Activated CD4-positive, alpha-beta T cell treated with anti-CD3 and anti-CD28 coated beads, Interleukin-2, amount 10 ng/mL, durations not matched to agents 7 days and 5 days (primary cell): ENCODE measurements at regions not wholly inside any gene's neighbourhood (a gene's known extent, or its start where the extent isn't known, plus 50 kb on each side); places are given as distances from the start of the nearest gene placed in this dataset.
"Not testable (repeated sequence)": the region's sequence is repeated elsewhere in the genome, so short reads cannot be mapped to it uniquely, and the experiment has no call there.

Source experiments
- CTCF ChIA-PET: fragments of 350-600 bp; sonication (Branson Sonifier 250); formaldehyde crosslinking; loops from one replicate; lab custom pipeline; 2021; ENCODE audit warnings: antibody characterized with exemption; lab: Charles Lee
- POLR2A ChIA-PET: fragments of 350-600 bp; sonication (Branson Sonifier 250); formaldehyde crosslinking; loops from one replicate; lab custom pipeline; 2021; ENCODE audit warnings: antibody characterized with exemption; lab: Charles Lee
- DNase-seq: peaks from one replicate; pipeline ENCODE4 v3.0.0-alpha.2; 2020
- H3K27ac Mint-ChIP-seq: one replicate; pipeline ENCODE4 v1.8.0; 2021; ENCODE audit warnings: mild to moderate bottlenecking, moderate library complexity, mixed read lengths
- H3K27me3 Mint-ChIP-seq: one replicate; pipeline ENCODE4 v1.8.0; 2021; ENCODE audit warnings: mixed read lengths
- H3K36me3 Mint-ChIP-seq: one replicate; pipeline ENCODE4 v1.8.0; 2021; ENCODE audit warnings: low read depth, mixed read lengths
- H3K4me1 Mint-ChIP-seq: one replicate; pipeline ENCODE4 v1.8.0; 2021; ENCODE audit warnings: mixed read lengths
- H3K4me3 Mint-ChIP-seq: one replicate; pipeline ENCODE4 v1.8.0; 2021; ENCODE audit warnings: mild to moderate bottlenecking, moderate library complexity, mixed read lengths
- H3K9me3 Mint-ChIP-seq: one replicate; pipeline ENCODE4 v1.8.0; 2021; ENCODE audit warnings: mixed read lengths

DNA sequence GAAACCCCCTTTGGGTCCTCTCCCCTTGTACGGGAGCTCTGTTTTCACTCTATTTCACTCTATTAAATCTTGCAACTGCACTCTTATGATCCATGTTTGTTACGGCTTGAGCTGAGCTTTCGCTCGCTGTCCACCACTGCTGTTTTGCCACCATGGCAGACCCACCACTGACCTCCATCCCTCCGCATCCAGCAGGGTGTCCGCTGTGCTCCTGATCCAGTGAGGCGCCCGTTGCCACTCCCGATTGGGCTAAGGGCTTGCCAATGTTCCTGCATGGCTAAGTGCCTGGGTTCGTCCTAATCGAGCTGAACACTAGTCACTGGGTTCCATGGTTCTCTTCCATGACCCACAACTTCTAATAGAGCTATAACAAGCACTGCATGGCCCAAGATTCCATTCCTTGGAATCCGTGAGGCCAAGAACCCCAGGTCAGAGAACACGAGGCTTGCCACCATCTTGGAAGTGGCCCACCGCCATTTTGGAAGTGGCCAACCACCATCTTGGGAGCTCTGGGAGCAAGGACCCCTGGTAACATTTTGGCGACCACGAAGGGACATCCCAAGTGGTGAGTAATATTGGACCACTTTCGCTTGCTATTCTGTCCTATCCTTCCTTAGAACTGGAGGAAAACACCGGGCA is 197.9 kb downstream of the PYDC2 start:
- H3K4me1 Mint-ChIP-seq, H3K4me3 Mint-ChIP-seq, DNase-seq, H3K9me3 Mint-ChIP-seq, CTCF ChIA-PET, H3K36me3 Mint-ChIP-seq, POLR2A ChIA-PET, H3K27ac Mint-ChIP-seq, H3K27me3 Mint-ChIP-seq: not testable (repeated sequence)

DNA sequence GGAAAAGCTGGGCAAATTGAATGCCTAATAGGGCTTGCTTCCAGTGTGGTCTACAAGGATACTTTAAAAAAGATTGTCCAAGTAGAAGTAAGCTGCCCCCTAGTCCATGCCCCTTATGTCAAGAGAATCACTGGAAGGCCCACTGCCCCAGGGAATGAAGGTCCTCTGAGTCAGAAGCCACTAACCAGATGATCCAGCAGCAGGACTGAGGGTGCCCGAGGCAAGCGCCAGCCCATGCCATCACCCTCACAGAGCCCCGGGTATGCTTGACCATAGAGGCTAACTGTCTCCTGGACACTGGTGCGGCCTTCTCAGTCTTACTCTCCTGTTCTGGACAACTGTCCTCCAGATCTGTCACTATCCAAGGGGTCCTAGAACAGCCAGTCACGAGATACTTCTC is 201.2 kb downstream of the PYDC2 start:
- CTCF ChIA-PET, H3K27ac Mint-ChIP-seq: not testable (repeated sequence)

DNA sequence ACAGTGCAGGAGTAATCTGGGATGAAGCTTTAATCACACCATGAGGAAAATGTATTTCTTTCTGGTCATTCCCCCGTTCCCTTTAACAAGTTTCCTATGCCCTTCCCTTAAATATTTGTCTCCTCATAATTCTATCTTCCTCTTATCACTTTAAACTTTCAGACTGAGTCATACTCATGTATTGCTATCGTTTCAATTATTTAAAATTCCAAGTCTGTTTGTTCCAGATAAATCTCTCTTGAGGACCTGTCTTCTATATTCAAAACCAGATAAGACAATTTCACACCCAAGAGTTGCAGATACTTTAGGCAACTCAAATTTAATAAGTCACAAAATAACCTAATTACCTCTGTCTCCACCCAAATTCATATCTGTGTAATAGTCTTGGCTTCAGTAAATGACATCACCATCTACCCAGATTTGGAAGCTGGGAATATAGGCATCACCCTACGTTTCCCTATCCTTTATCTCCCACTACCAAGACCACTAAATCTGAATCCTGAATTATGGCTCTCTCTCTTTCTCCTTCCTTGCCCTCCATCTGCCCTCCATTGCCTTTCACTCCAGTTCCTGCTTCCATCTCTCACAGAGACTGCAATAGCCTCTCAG is 220.1 kb downstream of the PYDC2 start:
- Mint-ChIP-seq H3K27me3 (no peaks in the 10 kb centered on the region), H3K36me3 (no peaks in the 10 kb centered on the region), H3K4me3 (no peak overlapping the region), H3K4me1 (no peaks in the 10 kb centered on the region), H3K27ac (no peak overlapping the region), H3K9me3 (no peaks in the 10 kb centered on the region)
- ChIA-PET CTCF (no interaction called here), POLR2A (no interaction called here)
- DNase-seq: no peak

More for the DNA sequence above, 201.2 kb downstream of the PYDC2 start:
- H3K4me1 Mint-ChIP-seq, POLR2A ChIA-PET, DNase-seq, H3K4me3 Mint-ChIP-seq, H3K36me3 Mint-ChIP-seq, H3K27me3 Mint-ChIP-seq, H3K9me3 Mint-ChIP-seq: not testable (repeated sequence)

- POLR2A ChIA-PET: no interaction called here
- Mint-ChIP-seq H3K27ac (no peak overlapping the region), H3K4me3 (no peak overlapping the region)
Measured at GRCh38 chr3:191682961-191683360, 222.0 kb downstream of the PYDC2 start.

GRCh38 chr3:191686626-191687025 is 225.7 kb downstream of the PYDC2 start:
- no peaks in the 10 kb centered on the region for H3K9me3 Mint-ChIP-seq
- H3K4me1 Mint-ChIP-seq: no peaks in the 10 kb centered on the region
- H3K27ac Mint-ChIP-seq: no peak overlapping the region
- H3K36me3 Mint-ChIP-seq: no peaks in the 10 kb centered on the region
- ChIA-PET CTCF (no interaction called here), POLR2A (no interaction called here)
- H3K27me3 Mint-ChIP-seq: no peaks in the 10 kb centered on the region
- DNase-seq: no peak
- no peak overlapping the region for H3K4me3 Mint-ChIP-seq

More at GRCh38 chr3:191682961-191683360, 222.0 kb downstream of the PYDC2 start:
- Mint-ChIP-seq H3K27me3 (no peaks in the 10 kb centered on the region), H3K4me1 (no peaks in the 10 kb centered on the region), H3K9me3 (no peaks in the 10 kb centered on the region), H3K36me3 (no peaks in the 10 kb centered on the region)
- CTCF ChIA-PET: no interaction called here
- DNase-seq: no peak

- ChIA-PET CTCF (no interaction called here), POLR2A (no interaction called here)
- Mint-ChIP-seq H3K9me3 (no peaks in the 10 kb centered on the region), H3K4me3 (no peak overlapping the region), H3K27ac (no peak overlapping the region), H3K27me3 (no peaks in the 10 kb centered on the region), H3K4me1 (no peaks in the 10 kb centered on the region), H3K36me3 (no peaks in the 10 kb centered on the region)
- no peak for DNase-seq
Measured at GRCh38 chr3:191688756-191689433, 227.9 kb downstream of the PYDC2 start.

- H3K27me3 Mint-ChIP-seq, POLR2A ChIA-PET, H3K27ac Mint-ChIP-seq, H3K4me1 Mint-ChIP-seq, H3K4me3 Mint-ChIP-seq, H3K36me3 Mint-ChIP-seq, CTCF ChIA-PET, DNase-seq, H3K9me3 Mint-ChIP-seq: not testable (repeated sequence)
Measured at GRCh38 chr3:191691184-191691583, 230.2 kb downstream of the PYDC2 start.

GRCh38 chr3:191695131-191695814 is 234.3 kb downstream of the PYDC2 start:
- H3K4me3 Mint-ChIP-seq: no peak overlapping the region
- no peaks in the 10 kb centered on the region for H3K9me3 Mint-ChIP-seq
- ChIA-PET POLR2A (interaction anchor here (0.7 kb wide), 1 partner anchor 447 kb away, joined by 3 read pairs; no protein-coding TSS in a partner anchor), CTCF (no interaction called here)
- H3K27me3 Mint-ChIP-seq: no peaks in the 10 kb centered on the region
- no peak overlapping the region for H3K27ac Mint-ChIP-seq
- no peak for DNase-seq
- no peaks in the 10 kb centered on the region for H3K36me3 Mint-ChIP-seq
- H3K4me1 Mint-ChIP-seq: no peaks in the 10 kb centered on the region

- CTCF ChIA-PET: no interaction called here
- Mint-ChIP-seq H3K4me3 (no peak overlapping the region), H3K27me3 (no peaks in the 10 kb centered on the region), H3K4me1 (no peaks in the 10 kb centered on the region), H3K27ac (no peak overlapping the region), H3K36me3 (no peaks in the 10 kb centered on the region), H3K9me3 (no peaks in the 10 kb centered on the region)
- DNase-seq: no peak
- POLR2A ChIA-PET: interaction anchor here (0.7 kb wide), 1 partner anchor 447 kb away, joined by 3 read pairs; no protein-coding TSS in a partner anchor
Measured at GRCh38 chr3:191695815-191696153, 234.8 kb downstream of the PYDC2 start.

DNA sequence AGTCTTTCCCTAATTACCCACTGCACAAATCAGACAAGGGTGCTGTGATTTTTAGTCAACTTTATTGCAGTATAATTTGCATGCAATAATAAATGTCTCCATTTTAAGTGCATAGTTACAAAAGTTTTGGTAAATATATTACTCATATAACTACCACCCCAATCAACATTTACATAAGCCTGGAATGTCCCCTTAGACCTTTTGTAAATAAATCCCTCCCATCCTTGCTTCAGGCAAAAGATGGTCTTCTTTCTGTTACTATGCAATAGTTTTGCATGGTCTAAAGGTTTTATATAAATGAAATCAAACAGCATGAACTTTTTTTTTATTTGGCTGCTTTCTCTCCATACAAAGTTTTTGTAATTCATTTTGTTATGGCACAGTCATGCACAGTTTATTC is 235.4 kb downstream of the PYDC2 start:
- no peak for DNase-seq
- no peaks in the 10 kb centered on the region for H3K36me3 Mint-ChIP-seq
- no peaks in the 10 kb centered on the region for H3K4me1 Mint-ChIP-seq
- no peaks in the 10 kb centered on the region for H3K9me3 Mint-ChIP-seq
- no peak overlapping the region for H3K27ac Mint-ChIP-seq
- ChIA-PET POLR2A (interaction anchor here (0.7 kb wide), 1 partner anchor 446 kb away, joined by 3 read pairs; no protein-coding TSS in a partner anchor), CTCF (no interaction called here)
- no peaks in the 10 kb centered on the region for H3K27me3 Mint-ChIP-seq
- no peak overlapping the region for H3K4me3 Mint-ChIP-seq

DNA sequence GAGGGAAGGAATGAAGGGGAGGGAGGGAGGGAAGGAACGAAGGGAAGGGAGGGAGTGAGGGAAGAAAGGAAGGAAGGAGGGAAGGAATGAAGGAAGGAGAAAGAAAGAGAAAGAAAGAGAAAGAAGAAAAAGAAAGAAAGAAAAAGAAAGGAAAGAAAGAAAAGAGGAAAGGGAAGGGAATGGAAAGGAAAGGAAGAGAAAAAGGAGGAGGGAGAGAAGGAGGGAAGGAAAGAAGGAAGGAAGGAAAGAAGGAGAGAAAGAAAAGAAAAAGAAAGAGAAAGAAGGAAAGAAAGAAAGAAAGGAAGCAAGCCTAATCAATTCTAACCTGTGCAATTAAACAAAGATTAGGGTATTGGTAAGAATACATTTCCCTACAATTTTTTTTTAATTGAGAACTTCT is 238.6 kb downstream of the PYDC2 start:
- Mint-ChIP-seq H3K4me1 (no peaks in the 10 kb centered on the region), H3K27ac (no peak overlapping the region), H3K9me3 (no peaks in the 10 kb centered on the region), H3K36me3 (no peaks in the 10 kb centered on the region), H3K4me3 (no peak overlapping the region), H3K27me3 (no peaks in the 10 kb centered on the region)
- no peak for DNase-seq
- CTCF ChIA-PET: no interaction called here
- POLR2A ChIA-PET: no interaction called here

DNA sequence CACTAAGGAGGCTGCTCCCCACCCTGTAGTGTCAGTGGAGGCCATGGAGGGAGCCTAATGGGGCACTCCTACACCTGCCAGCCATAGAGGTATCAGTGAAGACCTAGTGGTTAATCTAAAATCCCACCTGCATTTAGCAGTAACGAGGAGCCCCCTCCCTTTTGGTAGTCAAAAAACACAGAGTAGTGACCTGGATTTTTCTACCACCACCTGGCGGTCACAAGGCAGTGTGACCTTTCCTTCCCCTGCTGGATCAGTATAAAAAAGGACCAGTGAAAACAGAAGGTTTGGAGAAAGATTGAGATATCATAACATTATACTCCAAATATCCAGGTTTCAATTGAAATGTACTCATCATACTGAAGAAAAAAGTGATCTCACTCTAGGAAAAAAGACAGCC is 241.2 kb downstream of the PYDC2 start:
- H3K4me1 Mint-ChIP-seq: no peaks in the 10 kb centered on the region
- H3K9me3 Mint-ChIP-seq: no peaks in the 10 kb centered on the region
- DNase-seq: no peak
- H3K4me3 Mint-ChIP-seq: no peak overlapping the region
- no peaks in the 10 kb centered on the region for H3K36me3 Mint-ChIP-seq
- H3K27ac Mint-ChIP-seq: no peak overlapping the region
- H3K27me3 Mint-ChIP-seq: no peaks in the 10 kb centered on the region
- ChIA-PET CTCF (no interaction called here), POLR2A (no interaction called here)

- no peaks in the 10 kb centered on the region for H3K9me3 Mint-ChIP-seq
- no peak overlapping the region for H3K4me3 Mint-ChIP-seq
- CTCF ChIA-PET: interaction anchor here (1.1 kb wide), 1 partner anchor 10 kb away, joined by 4 read pairs; no protein-coding TSS in a partner anchor
- H3K4me1 Mint-ChIP-seq: no peaks in the 10 kb centered on the region
- H3K27me3 Mint-ChIP-seq: no peaks in the 10 kb centered on the region
- H3K27ac Mint-ChIP-seq: no peak overlapping the region
- no peak for DNase-seq
- POLR2A ChIA-PET: no interaction called here
- H3K36me3 Mint-ChIP-seq: no peaks in the 10 kb centered on the region
Measured at GRCh38 chr3:191707817-191708216, 246.9 kb downstream of the PYDC2 start.
